ENCODE measurements at regions not wholly inside any gene's neighbourhood (a gene's known extent, or its start where the extent isn't known, plus 50 kb on each side); places are given as distances from the start of the nearest gene placed in this dataset.

DNA sequence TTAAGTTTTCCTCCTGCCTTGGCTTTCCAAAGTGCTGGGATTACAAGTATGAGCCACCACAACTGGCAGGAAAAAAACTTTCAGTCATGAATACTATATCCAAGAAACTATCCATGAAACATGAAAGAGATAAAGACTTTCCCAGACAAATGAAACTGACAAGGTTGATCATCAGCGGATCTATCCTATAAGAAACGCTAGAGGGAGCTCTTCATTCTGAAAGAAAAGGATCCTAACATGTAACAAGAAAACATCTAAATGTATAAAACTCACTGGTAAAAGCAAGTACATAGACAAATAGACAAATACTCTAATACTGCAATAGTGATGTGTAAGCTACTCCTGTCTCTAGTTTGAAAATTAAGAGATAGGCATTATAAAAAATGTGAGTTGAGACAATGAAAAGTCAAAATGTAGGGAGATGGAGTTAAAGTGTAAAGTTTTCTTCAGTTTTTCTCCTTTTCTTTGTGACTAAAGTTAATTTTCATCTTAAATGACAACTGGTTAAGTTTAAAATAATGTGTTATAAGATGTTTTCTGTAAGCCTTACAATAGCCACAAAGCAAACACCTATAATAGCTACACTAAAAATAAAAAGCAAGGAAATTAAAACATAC, 79.6 kb upstream of the TEKT1 start:
- no peak for DNase-seq
- peaks cover 5% of the 10 kb centered on the region for H3K4me1 ChIP-seq
- no peaks in the 10 kb centered on the region for H3K36me3 ChIP-seq
- intact Hi-C loops (cut with DNase I) = loop anchor here (5.0 kb wide), 1 partner anchor 96 kb away; no protein-coding TSS in a partner anchor
- H3K27ac ChIP-seq = no peak overlapping the region
- no peak overlapping the region for H3K4me3 ChIP-seq
- TF ChIP-seq, protein P1, sequence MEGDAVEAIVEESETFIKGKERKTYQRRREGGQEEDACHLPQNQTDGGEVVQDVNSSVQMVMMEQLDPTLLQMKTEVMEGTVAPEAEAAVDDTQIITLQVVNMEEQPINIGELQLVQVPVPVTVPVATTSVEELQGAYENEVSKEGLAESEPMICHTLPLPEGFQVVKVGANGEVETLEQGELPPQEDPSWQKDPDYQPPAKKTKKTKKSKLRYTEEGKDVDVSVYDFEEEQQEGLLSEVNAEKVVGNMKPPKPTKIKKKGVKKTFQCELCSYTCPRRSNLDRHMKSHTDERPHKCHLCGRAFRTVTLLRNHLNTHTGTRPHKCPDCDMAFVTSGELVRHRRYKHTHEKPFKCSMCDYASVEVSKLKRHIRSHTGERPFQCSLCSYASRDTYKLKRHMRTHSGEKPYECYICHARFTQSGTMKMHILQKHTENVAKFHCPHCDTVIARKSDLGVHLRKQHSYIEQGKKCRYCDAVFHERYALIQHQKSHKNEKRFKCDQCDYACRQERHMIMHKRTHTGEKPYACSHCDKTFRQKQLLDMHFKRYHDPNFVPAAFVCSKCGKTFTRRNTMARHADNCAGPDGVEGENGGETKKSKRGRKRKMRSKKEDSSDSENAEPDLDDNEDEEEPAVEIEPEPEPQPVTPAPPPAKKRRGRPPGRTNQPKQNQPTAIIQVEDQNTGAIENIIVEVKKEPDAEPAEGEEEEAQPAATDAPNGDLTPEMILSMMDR (IDR thresholded peaks at IDR 0.05) = peak; percentile 76
- H3K9me3 ChIP-seq = no peaks in the 10 kb centered on the region
- no peak for ATAC-seq
- H3K27me3 ChIP-seq = no peaks in the 10 kb centered on the region

DNA sequence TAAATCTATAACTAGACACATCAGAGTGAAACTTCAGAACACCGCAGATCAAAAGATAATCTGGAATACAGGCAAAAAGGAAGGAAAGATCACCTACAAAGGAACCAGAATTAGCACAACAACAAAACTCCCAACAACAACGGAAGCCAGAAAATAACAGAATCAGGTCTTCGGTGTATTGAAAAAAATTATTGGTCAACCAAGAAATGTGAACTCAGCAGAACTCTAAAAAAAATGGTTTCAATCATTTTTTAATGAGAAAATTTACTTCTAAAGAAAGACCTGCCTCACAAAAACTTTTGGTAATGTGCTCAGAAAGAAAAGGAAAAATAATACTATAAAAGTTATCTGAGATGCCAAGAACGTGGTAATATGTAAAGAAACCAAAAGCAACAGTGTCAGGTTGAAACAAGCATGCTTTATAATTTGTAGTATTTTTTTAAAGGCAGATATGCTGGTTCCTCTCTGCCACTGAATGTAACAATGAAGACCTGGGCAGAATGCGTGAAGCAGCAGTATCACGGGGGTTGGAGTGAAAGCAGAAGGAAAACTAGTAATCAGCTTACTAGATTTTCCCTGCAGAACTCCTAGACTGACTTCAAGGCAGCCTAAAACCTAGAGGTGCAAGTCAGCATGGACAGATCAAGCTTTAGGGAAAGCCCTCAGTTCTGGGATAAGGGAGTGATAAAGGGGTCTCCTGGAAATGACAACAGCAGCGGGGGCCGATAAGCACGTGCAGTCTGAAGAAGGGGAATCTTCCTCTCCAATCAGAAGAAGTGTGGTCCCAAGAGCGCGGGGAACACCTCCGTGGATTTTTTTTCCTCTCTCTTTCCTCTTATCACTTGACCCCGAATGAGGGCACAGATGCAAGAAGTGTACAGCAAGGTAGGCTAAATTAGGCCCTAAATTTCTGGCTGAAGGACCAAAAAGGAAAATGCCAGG, 80.9 kb upstream of the TEKT1 start:
- TF ChIP-seq, protein P1 (IDR thresholded peaks at IDR 0.05) = no peak
- DNase-seq (no peak), ATAC-seq (no peak)
- Histone ChIP-seq H3K36me3 (no peaks in the 10 kb centered on the region), H3K27me3 (no peaks in the 10 kb centered on the region), H3K27ac (no peak overlapping the region), H3K9me3 (no peaks in the 10 kb centered on the region), H3K4me1 (peaks cover 5% of the 10 kb centered on the region), H3K4me3 (no peak overlapping the region)
- intact Hi-C loops (cut with DNase I) = loop anchor here (5.0 kb wide), 1 partner anchor 95 kb away; no protein-coding TSS in a partner anchor

DNA sequence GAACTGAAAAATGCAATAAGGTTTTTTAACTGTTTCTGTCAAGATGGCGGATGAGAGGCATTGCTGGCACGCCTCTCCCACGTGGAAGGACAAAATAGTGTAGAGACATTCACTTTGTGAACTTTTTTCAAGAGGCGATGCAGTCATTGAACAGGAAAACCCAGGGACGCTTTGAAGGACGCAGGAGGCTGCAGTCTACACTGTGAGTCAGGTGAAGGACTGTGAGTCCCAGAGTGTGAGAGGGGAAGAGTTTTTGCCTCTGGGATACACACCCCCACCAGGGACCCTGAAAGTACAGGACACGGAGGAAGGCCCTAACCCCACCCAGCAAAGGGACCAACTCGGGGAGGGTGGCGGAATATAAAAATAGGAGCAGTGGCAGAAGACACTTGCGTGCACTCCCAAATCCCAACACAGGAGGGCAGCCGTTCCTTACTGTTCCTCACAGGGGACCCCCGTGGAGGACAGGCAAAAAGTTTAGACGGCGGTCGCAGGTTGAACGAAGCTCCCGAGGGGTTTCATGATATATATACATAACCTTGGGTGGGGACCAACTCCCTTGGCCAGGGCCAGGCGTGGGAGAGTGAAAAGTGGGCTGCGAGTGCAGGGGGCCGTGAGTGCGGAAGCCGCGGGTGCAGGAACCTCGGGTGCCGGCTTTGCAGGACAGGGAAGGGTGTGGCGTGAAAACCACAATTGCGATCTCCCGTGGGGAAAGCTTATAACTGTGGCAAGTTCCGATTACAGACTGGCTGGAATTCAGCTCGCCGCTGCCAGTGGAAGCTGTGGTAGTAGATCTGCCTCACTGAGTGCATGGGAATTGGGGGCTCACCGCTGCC, 82.0 kb upstream of the ALOX12 start:
- H3K4me1 ChIP-seq = peaks cover 5% of the 10 kb centered on the region
- peak; percentile 76 for DNase-seq
- intact Hi-C loops (cut with DNase I) = loop anchor here (5.0 kb wide), 1 partner anchor 93 kb away; no protein-coding TSS in a partner anchor
- peak overlapping the region; percentile 31 for H3K4me3 ChIP-seq
- H3K27me3 ChIP-seq = no peaks in the 10 kb centered on the region
- ATAC-seq = peak; percentile 89
- H3K9me3 ChIP-seq = no peaks in the 10 kb centered on the region
- TF ChIP-seq, protein P1 (IDR thresholded peaks at IDR 0.05) = peak; percentile 76
- no peak overlapping the region for H3K27ac ChIP-seq
- no peaks in the 10 kb centered on the region for H3K36me3 ChIP-seq

DNA sequence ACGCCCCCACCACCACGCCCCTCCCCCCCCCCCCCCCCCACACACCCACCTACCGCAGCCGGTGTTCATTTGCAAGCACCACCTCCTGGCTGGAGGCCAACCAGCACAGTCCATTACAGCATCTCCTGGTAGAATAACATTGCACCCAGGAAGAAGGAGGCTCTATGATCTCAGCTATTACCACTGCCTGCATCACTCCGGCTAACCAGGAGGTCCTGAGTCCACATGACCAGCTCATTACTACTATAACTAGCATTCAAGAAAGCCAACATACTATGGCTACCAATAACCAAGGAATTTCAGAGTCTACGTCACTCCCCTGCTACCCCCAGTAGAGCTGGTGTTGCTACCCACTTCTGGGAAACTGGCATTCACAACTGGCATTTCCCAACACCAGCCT, 81.1 kb upstream of the ALOX12 start:
- ATAC-seq = no peak
- TF ChIP-seq, protein P1 (IDR thresholded peaks at IDR 0.05) = no peak
- intact Hi-C loops (cut with DNase I) = loop anchor here (5.0 kb wide), 1 partner anchor 93 kb away; no protein-coding TSS in a partner anchor
- DNase-seq = no peak
- H3K36me3 ChIP-seq = no peaks in the 10 kb centered on the region
- no peak overlapping the region for H3K27ac ChIP-seq
- peaks cover 5% of the 10 kb centered on the region for H3K4me1 ChIP-seq
- H3K9me3 ChIP-seq = no peaks in the 10 kb centered on the region
- H3K4me3 ChIP-seq = no peak overlapping the region
- H3K27me3 ChIP-seq = no peaks in the 10 kb centered on the region

DNA sequence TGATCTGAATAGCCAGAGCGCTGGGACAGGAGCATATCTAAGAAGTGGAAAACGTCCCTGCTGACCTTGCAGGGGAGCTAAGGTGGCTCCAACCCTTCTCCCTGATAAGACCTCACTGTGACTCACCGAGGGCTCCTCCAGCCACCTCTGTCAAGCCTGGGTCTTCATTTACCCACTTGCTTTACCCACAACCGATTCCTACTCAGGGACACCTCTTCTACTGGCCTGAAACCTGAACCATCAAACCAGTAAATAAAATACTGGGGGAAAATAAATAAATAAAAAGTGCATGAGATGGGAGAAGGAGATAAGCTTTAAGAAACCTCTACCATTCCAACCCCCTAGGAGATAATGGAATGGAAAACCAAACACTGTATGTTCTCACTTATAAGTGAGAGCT, 80.2 kb upstream of the ALOX12 start:
- no peak for ATAC-seq
- H3K4me1 ChIP-seq = peaks cover 5% of the 10 kb centered on the region
- TF ChIP-seq, protein P1 (IDR thresholded peaks at IDR 0.05) = no peak
- intact Hi-C loops (cut with DNase I) = no loop called here
- H3K4me3 ChIP-seq = no peak overlapping the region
- H3K27me3 ChIP-seq = no peaks in the 10 kb centered on the region
- no peak overlapping the region for H3K27ac ChIP-seq
- no peaks in the 10 kb centered on the region for H3K9me3 ChIP-seq
- no peak for DNase-seq
- no peaks in the 10 kb centered on the region for H3K36me3 ChIP-seq
